HT1080 (cell line): ENCODE measurements at regions not wholly inside any gene's neighbourhood (a gene's known extent, or its start where the extent isn't known, plus 50 kb on each side); places are given as distances from the start of the nearest gene placed in this dataset.

Experiments
- DNase-seq: peaks from one replicate; pipeline ENCODE4 v3.0.0-alpha.2; 2015; ENCODE audit warnings: low read depth

GRCh38 chr17:68749349-68750207 lies 148.4 kb upstream of the FAM20A start:
- DNase-seq, result no peak

DNA sequence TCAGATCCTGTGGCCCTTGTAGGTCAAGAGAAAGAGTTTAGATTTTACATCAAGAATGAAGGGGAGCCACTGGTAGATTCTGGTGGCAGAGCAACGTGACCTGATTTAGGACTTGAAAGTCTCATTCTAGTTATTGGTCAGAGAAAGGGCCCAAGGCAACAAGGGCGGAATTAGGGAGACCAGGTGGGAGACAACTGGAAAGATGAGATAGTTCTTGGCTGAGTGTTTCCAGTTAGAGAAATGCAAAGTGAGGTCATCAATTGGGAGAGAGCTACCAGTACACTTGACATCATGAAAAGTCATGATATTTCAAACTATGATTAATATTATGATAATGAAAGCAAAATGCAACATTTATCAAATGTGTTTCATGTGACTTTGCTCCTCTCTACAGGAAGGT lies 147.2 kb upstream of the FAM20A start:
- DNase-seq, result no peak

DNA sequence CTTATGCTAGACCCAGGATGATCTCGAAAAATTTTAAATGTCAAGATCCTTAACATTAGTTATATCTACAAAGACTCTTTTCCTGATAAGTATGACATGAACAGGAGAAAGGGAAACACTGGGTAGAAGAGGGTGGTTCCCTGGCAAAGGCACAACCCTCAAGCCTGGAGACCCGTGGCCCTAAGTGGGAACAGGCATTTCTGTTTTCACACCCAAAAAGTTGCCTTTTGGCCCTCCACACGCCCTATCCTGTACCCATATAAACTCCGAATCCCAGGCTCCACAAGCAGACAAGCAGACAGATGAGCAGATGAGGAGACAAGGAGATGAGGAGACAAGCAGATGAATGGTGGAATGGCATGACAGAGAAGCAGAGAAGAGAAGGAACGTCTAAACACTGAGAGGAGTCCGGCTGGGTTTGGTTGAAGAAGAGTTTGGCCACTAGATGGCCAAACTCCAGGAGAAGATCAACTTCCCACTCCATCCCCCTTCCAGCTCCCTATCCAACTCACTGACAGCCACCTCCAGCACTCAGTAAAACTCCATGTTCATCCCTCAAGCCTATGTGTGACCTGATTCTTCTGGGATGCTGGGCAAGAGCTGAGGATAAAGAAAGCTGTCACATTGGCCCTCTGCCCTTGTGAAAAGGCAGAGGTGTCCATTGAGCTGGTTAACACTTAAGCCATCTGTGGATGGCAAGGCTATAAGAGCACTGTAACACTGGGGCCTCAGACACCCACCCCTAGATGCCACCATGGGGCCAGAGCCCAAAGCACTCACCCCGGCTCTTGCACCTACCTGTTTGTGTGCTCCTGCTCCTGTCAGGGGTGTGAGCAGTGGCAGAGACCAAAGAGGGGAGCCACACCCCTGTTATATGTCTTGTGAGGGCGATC lies 139.6 kb upstream of the FAM20A start:
- peak; percentile 51 for DNase-seq

GRCh38 chr17:68737761-68738443 lies 136.7 kb upstream of the FAM20A start:
- DNase-seq, result no peak

- no peak for DNase-seq
Observed at GRCh38 chr17:68734931-68735330, 133.8 kb upstream of the FAM20A start.

DNA sequence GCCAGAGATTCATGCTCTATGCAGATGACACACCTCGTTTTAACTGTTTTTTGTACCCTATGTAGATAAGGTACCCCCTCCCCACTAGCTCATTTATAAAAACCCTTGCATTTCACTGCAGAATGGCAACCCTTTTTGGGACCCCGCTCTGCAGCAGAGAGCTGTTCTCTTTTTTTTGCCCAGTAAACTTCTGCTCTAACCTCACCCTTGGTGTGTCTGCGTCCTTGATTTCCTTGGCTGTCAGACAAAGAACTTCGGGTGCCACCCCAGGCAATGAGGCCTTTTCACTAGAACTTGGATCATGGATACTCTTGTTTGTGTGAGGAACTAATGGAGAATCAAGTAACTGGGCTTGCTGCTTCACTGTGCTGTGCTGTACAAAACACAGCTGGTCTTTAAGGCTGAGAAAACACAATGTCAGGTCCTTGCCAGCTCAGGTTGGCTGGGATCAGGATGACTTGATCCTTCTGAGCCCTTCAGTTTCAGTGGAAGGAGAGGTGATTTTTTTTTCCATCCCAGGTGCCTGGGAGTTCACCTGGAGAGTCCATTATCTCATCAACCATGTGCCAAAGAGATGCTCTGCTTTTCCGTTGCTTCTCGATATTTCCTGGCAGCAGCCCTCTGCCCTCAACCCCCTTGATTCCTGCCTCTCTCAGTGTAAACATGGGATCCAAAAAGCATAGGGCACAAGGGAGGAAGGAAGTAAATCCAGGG lies 133.2 kb upstream of the FAM20A start:
- no peak for DNase-seq

GRCh38 chr17:68733241-68734176 lies 132.3 kb upstream of the FAM20A start:
- DNase-seq, result peak; percentile 3

GRCh38 chr17:68732301-68732749 lies 131.2 kb upstream of the FAM20A start:
- no peak for DNase-seq

DNA sequence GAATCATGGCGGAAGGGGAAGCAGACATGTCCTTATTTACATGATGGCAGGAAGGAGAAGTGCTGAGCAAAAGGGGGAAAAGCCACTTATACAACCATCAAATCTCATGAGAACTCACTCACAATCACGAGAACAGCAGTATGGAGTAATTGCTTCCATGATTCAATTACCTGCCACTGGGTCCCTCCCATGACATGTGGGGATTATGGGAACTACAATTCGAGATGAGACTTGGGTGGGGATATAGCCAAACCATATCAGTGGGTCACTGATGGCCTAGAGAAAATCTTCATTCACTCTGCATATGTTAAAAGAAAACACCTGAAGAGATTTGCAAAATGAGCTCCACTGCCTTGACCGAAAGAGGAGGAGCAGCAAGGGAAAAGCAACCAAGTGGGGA lies 130.3 kb upstream of the FAM20A start:
- DNase-seq, result no peak

GRCh38 chr17:68719431-68719830 lies 118.3 kb upstream of the FAM20A start:
- DNase-seq, result no peak

- no peak for DNase-seq
Observed at GRCh38 chr17:68718926-68719325, 117.8 kb upstream of the FAM20A start.

- no peak for DNase-seq
Observed at GRCh38 chr17:68718465-68718864, 117.3 kb upstream of the FAM20A start.

- no peak for DNase-seq
Observed at GRCh38 chr17:68714676-68715075, 113.5 kb upstream of the FAM20A start.

GRCh38 chr17:68711858-68712257 lies 110.7 kb upstream of the FAM20A start:
- DNase-seq, result no peak

GRCh38 chr17:68710976-68711375 lies 109.8 kb upstream of the FAM20A start:
- DNase-seq, result no peak

DNA sequence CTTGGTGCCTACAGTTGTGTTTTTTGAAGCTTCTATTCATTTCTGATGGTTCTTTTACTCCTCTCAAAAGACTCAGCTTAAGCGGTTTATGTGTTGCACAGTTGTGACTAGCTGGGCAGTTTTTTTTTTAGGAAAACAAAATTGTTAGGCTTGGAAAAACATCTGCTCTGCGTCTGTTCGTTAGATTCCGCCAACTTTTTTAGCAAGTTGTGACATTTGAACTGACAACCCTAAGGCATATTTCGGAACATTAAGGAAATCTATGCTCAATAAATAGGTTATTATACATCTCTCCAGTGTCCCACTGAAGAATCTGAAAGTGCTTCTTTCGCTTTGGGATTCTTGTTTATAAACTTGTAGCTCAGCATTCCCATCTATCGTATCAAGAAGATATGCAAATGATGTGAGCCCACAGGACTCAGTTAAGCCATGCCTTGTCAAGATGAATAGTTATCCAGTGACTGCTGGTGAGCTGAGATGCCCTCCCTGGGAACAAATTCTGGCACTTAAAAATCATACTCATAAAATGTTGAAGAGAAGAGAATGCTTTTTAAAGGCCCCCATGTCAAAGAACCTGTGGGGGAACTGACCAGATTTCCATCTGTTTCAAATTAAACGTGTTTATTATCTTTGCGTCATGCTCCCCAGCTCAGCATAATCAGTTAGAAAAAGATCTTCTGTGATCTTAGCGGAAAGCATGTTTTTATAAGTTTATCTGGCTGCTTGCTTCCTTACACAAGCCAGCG lies 109.0 kb upstream of the FAM20A start:
- DNase-seq, result no peak

GRCh38 chr17:68709461-68709860 lies 108.3 kb upstream of the FAM20A start:
- no peak for DNase-seq

- no peak for DNase-seq
Observed at GRCh38 chr17:68707031-68707430, 105.9 kb upstream of the FAM20A start.

GRCh38 chr17:68706356-68706920 lies 105.3 kb upstream of the FAM20A start:
- no peak for DNase-seq
